K562 (cell line): ENCODE measurements at regions not wholly inside any gene's neighbourhood (a gene's known extent, or its start where the extent isn't known, plus 50 kb on each side); places are given as distances from the start of the nearest gene placed in this dataset.

ENCODE experiments used
- BRF2 ChIP-seq: IDR thresholded peaks from 3 replicates; pipeline ENCODE4 v1.6.1; 2011; ENCODE audit warnings: borderline replicate concordance, mild to moderate bottlenecking; ENCODE audit not compliant: insufficient read length, insufficient read depth
- PHF21A ChIP-seq: fragments of 450-650 bp; IDR thresholded peaks from 2 replicates; pipeline ENCODE4 v1.6.1; 2017; ENCODE audit warnings: low read depth, borderline replicate concordance
- POLR2AphosphoS5 ChIP-seq: IDR thresholded peaks from 2 replicates; pipeline ENCODE4 v1.6.1; 2011; ENCODE audit warnings: mild to moderate bottlenecking, low read depth, low read length, moderate library complexity; ENCODE audit not compliant: control insufficient read depth, insufficient read depth
- RERE ChIP-seq: sonication (generic); formaldehyde crosslinking; IDR thresholded peaks from 2 replicates; pipeline ENCODE4 v1.8.0; 2023; ENCODE audit warnings: missing genetic modification reagents, mild to moderate bottlenecking, borderline replicate concordance
- USF2 ChIP-seq: sonication (generic); formaldehyde crosslinking; IDR thresholded peaks from 2 replicates; pipeline ENCODE4 v1.5.0; 2020; ENCODE audit warnings: missing genetic modification reagents
- YY1 ChIP-seq, 3 experiments: IDR thresholded peaks; 2 replicates each; pipeline ENCODE4 v1.6.1; 2011; ENCODE audit warnings: low read length in 2 of 3, mild to moderate bottlenecking in 2 of 3, moderate library complexity in 2 of 3, borderline replicate concordance in 1 of 3, control low read depth in 1 of 3, low read depth in 1 of 3; ENCODE audit not compliant: insufficient read depth in 3 of 3, insufficient replicate concordance in 2 of 3, control insufficient read depth in 1 of 3, insufficient read length in 1 of 3; ENCODE audit errors: extremely low read depth in 1 of 3
- ZNF282 ChIP-seq: sonication (generic); formaldehyde crosslinking; IDR thresholded peaks from 2 replicates; pipeline ENCODE4 v1.8.1; 2023; ENCODE audit warnings: missing genetic modification reagents
- ZNF436 ChIP-seq: fragments of 250-450, 450-650 bp; sonication (Bioruptor Pico); formaldehyde crosslinking; IDR thresholded peaks from 2 replicates; pipeline ENCODE4 v1.7.0; 2020; ENCODE audit warnings: mild to moderate bottlenecking
- TF ChIP-seq, protein P1 (sequence below): fragments of 450-650 bp; IDR thresholded peaks from 2 replicates; pipeline ENCODE4 v1.6.1; 2016; ENCODE audit warnings: low read depth

GRCh38 chr14:24688030-24688658, 54.2 kb upstream of the GZMB start (continued):
- TF ChIP-seq RERE (CRISPR knock-in tag) (no peak), YY1 (IDR thresholded peaks at IDR 0.05; ENCODE audit: borderline replicate concordance in 1 of 3, control insufficient read depth in 1 of 3, extremely low read depth in 1 of 3, insufficient read depth in 3 of 3, insufficient read length in 1 of 3, insufficient replicate concordance in 2 of 3, low read depth in 1 of 3, low read length in 2 of 3) (no peak), USF2 (CRISPR knock-in tag) (no peak), PHF21A (no peak), ZNF282 (CRISPR knock-in tag) (no peak), BRF2 (no peak), ZNF436 (CRISPR knock-in tag) (no peak), POLR2AphosphoS5 (peak; percentile 71)
- TF ChIP-seq, protein P1, sequence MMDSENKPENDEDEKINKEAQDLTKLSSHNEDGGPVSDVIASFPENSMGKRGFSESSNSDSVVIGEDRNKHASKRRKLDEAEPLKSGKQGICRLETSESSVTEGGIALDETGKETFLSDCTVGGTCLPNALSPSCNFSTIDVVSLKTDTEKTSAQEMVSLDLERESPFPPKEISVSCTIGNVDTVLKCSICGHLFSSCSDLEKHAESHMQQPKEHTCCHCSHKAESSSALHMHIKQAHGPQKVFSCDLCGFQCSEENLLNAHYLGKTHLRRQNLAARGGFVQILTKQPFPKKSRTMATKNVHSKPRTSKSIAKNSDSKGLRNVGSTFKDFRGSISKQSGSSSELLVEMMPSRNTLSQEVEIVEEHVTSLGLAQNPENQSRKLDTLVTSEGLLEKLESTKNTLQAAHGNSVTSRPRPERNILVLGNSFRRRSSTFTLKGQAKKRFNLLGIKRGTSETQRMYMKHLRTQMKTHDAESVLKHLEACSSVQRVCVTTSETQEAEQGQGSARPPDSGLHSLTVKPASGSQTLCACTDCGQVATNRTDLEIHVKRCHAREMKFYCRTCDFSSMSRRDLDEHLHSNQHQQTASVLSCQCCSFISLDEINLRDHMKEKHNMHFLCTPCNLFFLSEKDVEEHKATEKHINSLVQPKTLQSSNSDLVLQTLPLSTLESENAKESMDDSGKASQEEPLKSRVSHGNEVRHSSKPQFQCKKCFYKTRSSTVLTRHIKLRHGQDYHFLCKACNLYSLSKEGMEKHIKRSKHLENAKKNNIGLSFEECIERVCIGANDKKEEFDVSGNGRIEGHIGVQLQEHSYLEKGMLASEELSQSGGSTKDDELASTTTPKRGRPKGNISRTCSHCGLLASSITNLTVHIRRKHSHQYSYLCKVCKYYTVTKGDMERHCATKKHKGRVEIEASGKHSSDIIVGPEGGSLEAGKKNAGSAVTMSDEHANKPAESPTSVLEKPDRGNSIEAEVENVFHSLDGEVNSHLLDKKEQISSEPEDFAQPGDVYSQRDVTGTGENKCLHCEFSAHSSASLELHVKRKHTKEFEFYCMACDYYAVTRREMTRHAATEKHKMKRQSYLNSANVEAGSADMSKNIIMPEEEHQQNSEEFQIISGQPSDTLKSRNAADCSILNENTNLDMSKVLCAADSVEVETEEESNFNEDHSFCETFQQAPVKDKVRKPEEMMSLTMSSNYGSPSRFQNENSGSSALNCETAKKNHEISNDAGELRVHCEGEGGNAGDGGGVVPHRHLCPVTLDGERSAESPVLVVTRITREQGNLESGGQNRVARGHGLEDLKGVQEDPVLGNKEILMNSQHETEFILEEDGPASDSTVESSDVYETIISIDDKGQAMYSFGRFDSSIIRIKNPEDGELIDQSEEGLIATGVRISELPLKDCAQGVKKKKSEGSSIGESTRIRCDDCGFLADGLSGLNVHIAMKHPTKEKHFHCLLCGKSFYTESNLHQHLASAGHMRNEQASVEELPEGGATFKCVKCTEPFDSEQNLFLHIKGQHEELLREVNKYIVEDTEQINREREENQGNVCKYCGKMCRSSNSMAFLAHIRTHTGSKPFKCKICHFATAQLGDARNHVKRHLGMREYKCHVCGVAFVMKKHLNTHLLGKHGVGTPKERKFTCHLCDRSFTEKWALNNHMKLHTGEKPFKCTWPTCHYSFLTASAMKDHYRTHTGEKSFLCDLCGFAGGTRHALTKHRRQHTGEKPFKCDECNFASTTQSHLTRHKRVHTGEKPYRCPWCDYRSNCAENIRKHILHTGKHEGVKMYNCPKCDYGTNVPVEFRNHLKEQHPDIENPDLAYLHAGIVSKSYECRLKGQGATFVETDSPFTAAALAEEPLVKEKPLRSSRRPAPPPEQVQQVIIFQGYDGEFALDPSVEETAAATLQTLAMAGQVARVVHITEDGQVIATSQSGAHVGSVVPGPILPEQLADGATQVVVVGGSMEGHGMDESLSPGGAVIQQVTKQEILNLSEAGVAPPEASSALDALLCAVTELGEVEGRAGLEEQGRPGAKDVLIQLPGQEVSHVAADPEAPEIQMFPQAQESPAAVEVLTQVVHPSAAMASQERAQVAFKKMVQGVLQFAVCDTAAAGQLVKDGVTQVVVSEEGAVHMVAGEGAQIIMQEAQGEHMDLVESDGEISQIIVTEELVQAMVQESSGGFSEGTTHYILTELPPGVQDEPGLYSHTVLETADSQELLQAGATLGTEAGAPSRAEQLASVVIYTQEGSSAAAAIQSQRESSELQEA, result peak; percentile 69; the same call in 1 of the 2 replicates
